Lung (tissue), 11 donors: ENCODE measurements at regions not wholly inside any gene's neighbourhood (a gene's known extent, or its start where the extent isn't known, plus 50 kb on each side); places are given as distances from the start of the nearest gene placed in this dataset.

Source experiments
- ATAC-seq: fragments of 200-7000 bp; cut with Tn5 transposase; one replicate; pipeline ENCODE4 v1.9.1; 2020; ENCODE audit warnings: moderate number of reproducible peaks; ENCODE audit not compliant: insufficient read depth, low FRiP score
- DNase-seq, 3 donors: peaks; one replicate each; pipeline ENCODE4 v3.0.0-alpha.2; 2013 to 2017
- H3K27ac ChIP-seq, 2 donors: one replicate each; pipeline ENCODE4 v1.5.1; 2013; ENCODE audit warnings: mild to moderate bottlenecking in 2 of 2, moderate library complexity in 2 of 2, control low read depth in 1 of 2, inconsistent platforms in 1 of 2, low read depth in 1 of 2, low read length in 1 of 2
- H3K27me3 ChIP-seq, 3 donors: one replicate each; pipeline ENCODE4 v1.5.1; 2013; ENCODE audit warnings: low read length in 2 of 3; ENCODE audit not compliant: control insufficient read depth in 3 of 3, insufficient read depth in 3 of 3
- H3K36me3 ChIP-seq, 4 donors: one replicate each; pipeline ENCODE4 v1.5.1; 2013; ENCODE audit warnings: low read length in 4 of 4, mild to moderate bottlenecking in 1 of 4, moderate library complexity in 1 of 4; ENCODE audit not compliant: control insufficient read depth in 4 of 4, insufficient read depth in 4 of 4
- H3K4me1 ChIP-seq, 5 donors: one replicate each; pipeline ENCODE4 v1.5.1; 2013; ENCODE audit warnings: low read length in 5 of 5, mild to moderate bottlenecking in 2 of 5, moderate library complexity in 1 of 5; ENCODE audit not compliant: control insufficient read depth in 5 of 5, insufficient read depth in 5 of 5
- H3K4me3 ChIP-seq: one replicate; pipeline ENCODE4 v1.5.1; 2013; ENCODE audit warnings: mild to moderate bottlenecking, control low read depth, moderate library complexity
- H3K9ac ChIP-seq, 2 donors: one replicate each; pipeline ENCODE4 v1.5.1; 2013; ENCODE audit warnings: low read length in 2 of 2, control low read depth in 1 of 2; ENCODE audit not compliant: insufficient read depth in 1 of 2
- H3K9me3 ChIP-seq, 4 donors: one replicate each; pipeline ENCODE4 v1.5.1; 2013; ENCODE audit warnings: low read length in 3 of 4, mild to moderate bottlenecking in 1 of 4, moderate library complexity in 1 of 4; ENCODE audit not compliant: control insufficient read depth in 4 of 4, insufficient read depth in 3 of 4
- WGBS, 2 donors: extraction: QIAGEN DNeasy Blood & Tissue Kit; methylation state at CpG; one replicate each; pipeline ENCODE4 v1.1.7; 2013; 5-methylcytosine and 5-hydroxymethylcytosine counted together
- TF ChIP-seq, protein P1 (sequence below): IDR thresholded peaks from 2 replicates; pipeline ENCODE4 v1.5.1; 2012; ENCODE audit warnings: mild to moderate bottlenecking; ENCODE audit errors: control extremely low read depth, extremely low read depth
- donor health status: control.
- donor health status: control.
- donor health status: Bipolar disorder and iron deficiency.
- donor health status: healthy.
- donor health status: DM: yes; HTN: yes; CAD: no.

DNA sequence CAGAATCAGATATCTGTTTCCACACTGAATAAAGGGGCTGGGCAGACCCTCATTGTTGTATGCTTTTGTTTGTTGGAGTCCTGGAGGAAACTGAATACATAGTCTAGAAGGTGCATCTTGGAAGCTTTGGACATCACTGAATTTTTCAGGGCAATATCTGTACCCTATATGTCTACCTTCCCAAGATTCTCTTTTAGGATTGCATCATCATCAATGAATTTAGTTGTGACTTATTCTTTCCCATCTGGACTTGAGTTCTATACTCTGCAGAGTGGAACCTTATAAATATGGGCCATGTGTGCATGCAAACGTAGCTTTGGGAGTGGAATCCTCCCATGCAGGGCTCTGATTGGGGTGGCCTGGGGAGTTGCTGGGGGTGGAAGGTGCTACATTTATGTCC lies 60.7 kb upstream of the PROKR2 start:
- Histone ChIP-seq H3K27me3 (no peaks in the 10 kb centered on the region), H3K9ac (no peak overlapping the region), H3K27ac (no peak overlapping the region), H3K9me3 (peaks cover 0 to 3% (median 1%) of the 10 kb centered on the region in 4 donors), H3K4me1 (no peaks in the 10 kb centered on the region), H3K4me3 (no peak overlapping the region), H3K36me3 (no peaks in the 10 kb centered on the region)
- DNase-seq: no peak
- TF ChIP-seq, protein P1, sequence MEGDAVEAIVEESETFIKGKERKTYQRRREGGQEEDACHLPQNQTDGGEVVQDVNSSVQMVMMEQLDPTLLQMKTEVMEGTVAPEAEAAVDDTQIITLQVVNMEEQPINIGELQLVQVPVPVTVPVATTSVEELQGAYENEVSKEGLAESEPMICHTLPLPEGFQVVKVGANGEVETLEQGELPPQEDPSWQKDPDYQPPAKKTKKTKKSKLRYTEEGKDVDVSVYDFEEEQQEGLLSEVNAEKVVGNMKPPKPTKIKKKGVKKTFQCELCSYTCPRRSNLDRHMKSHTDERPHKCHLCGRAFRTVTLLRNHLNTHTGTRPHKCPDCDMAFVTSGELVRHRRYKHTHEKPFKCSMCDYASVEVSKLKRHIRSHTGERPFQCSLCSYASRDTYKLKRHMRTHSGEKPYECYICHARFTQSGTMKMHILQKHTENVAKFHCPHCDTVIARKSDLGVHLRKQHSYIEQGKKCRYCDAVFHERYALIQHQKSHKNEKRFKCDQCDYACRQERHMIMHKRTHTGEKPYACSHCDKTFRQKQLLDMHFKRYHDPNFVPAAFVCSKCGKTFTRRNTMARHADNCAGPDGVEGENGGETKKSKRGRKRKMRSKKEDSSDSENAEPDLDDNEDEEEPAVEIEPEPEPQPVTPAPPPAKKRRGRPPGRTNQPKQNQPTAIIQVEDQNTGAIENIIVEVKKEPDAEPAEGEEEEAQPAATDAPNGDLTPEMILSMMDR: no peak
- WGBS, 2 donors: 62 to 89% methylated on average over 1 of the region's 1 CpG
- ATAC-seq: no peak

- H3K9ac ChIP-seq: no peak overlapping the region
- 80 to 82% methylated on average over 6 of the region's 6 CpGs for WGBS, 2 donors
- no peak overlapping the region for H3K4me3 ChIP-seq
- no peaks in the 10 kb centered on the region for H3K4me1 ChIP-seq
- no peak overlapping the region for H3K27ac ChIP-seq
- no peak for DNase-seq
- TF ChIP-seq, protein P1: no peak
- ATAC-seq: no peak
- no peaks in the 10 kb centered on the region for H3K27me3 ChIP-seq
- peaks cover 0 to 3% (median 1%) of the 10 kb centered on the region in 4 donors for H3K9me3 ChIP-seq
- no peaks in the 10 kb centered on the region for H3K36me3 ChIP-seq
Observed at GRCh38 chr20:5376228-5376627, 59.5 kb upstream of the PROKR2 start.

DNA sequence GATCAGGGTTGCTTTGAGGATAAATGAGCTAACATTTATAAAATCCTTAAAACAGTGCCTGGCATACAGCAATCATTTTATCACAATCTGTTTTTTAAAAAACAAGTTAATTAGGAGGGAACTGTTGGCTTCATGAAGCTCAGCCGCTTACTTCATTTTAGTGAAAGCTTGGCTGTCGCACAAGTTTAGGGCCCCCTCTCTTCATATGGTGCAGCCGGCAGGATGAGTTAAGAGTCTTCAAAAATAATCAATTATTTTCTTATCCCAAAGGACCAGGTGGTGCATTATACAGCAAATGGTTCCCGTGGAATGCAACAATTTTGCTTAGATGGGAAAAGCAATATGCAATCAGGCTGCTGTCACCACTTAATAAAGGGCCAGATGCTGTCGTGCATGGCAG lies 57.4 kb upstream of the PROKR2 start:
- no peak overlapping the region for H3K27ac ChIP-seq
- no peak for ATAC-seq
- no peaks in the 10 kb centered on the region for H3K36me3 ChIP-seq
- H3K4me1 ChIP-seq: no peaks in the 10 kb centered on the region
- H3K27me3 ChIP-seq: no peaks in the 10 kb centered on the region
- H3K9me3 ChIP-seq: peaks cover 0 to 6% (median 2%) of the 10 kb centered on the region in 4 donors
- no peak overlapping the region for H3K9ac ChIP-seq
- TF ChIP-seq, protein P1: no peak
- DNase-seq: no peak
- no peak overlapping the region for H3K4me3 ChIP-seq
- WGBS, 2 donors: 75 to 89% methylated on average over 5 of the region's 5 CpGs

GRCh38 chr20:5372371-5372770 lies 55.6 kb upstream of the PROKR2 start:
- Histone ChIP-seq H3K4me3 (no peak overlapping the region), H3K27me3 (no peaks in the 10 kb centered on the region), H3K36me3 (no peaks in the 10 kb centered on the region), H3K9me3 (peaks cover 0 to 6% (median 2%) of the 10 kb centered on the region in 4 donors), H3K9ac (no peak overlapping the region), H3K27ac (no peak overlapping the region), H3K4me1 (no peaks in the 10 kb centered on the region)
- TF ChIP-seq, protein P1: no peak
- WGBS, 2 donors: 86 to 87% methylated on average over 5 of the region's 5 CpGs
- DNase-seq (no peak), ATAC-seq (no peak)
